ENCODE measurements at regions not wholly inside any gene's neighbourhood (a gene's known extent, or its start where the extent isn't known, plus 50 kb on each side); places are given as distances from the start of the nearest gene placed in this dataset.

- Histone ChIP-seq H3K9me3 (ENCODE audit: control insufficient read depth in 4 of 4, low read length in 3 of 4) (no peaks in the 10 kb centered on the region), H3K4me3 (ENCODE audit: low read depth in 1 of 3, low read length in 3 of 3) (no peak overlapping the region), H3K27me3 (ENCODE audit: control insufficient read depth in 4 of 4, insufficient read depth in 4 of 4, low read length in 3 of 4) (no peaks in the 10 kb centered on the region), H3K27ac (ENCODE audit: low read depth in 1 of 2, low read length in 2 of 2) (no peak overlapping the region), H3K4me1 (ENCODE audit: control insufficient read depth in 4 of 4, insufficient read depth in 4 of 4, low read length in 3 of 4) (no peaks in the 10 kb centered on the region), H3K9ac (ENCODE audit: low read depth in 1 of 2, low read length in 2 of 2) (no peak overlapping the region), H3K36me3 (ENCODE audit: control insufficient read depth in 4 of 4, insufficient read depth in 3 of 4, low read depth in 1 of 4, low read length in 3 of 4) (no peaks in the 10 kb centered on the region)
- WGBS: 94% methylated on average over 5 of the region's 5 CpGs
- TF ChIP-seq JUND (IDR thresholded peaks at IDR 0.05): no peak
- no peak for TF ChIP-seq RAD21 (IDR thresholded peaks at IDR 0.05)
- no peak for TF ChIP-seq GABPA (IDR thresholded peaks at IDR 0.05 in 1 of 2, conservative IDR thresholded peaks at IDR 0.05 in 1 of 2)
- no peak for TF ChIP-seq MAX (IDR thresholded peaks at IDR 0.05)
- no peak for TF ChIP-seq TAF1 (conservative IDR thresholded peaks at IDR 0.05)
- TF ChIP-seq FOXA1 (IDR thresholded peaks at IDR 0.05): no peak
- no peak for TF ChIP-seq EGR1 (IDR thresholded peaks at IDR 0.05; ENCODE audit: low read depth in 2 of 2)
- TF ChIP-seq HNF4A (conservative IDR thresholded peaks at IDR 0.05): no peak
- no peak for TF ChIP-seq YY1 (IDR thresholded peaks at IDR 0.05)
- no peak for TF ChIP-seq RXRA (IDR thresholded peaks at IDR 0.05)
- DNase-seq (ENCODE audit: low spot score): no peak
Observed at GRCh38 chr1:222979561-222979960, 163.5 kb downstream of the TLR5 start.

- Histone ChIP-seq H3K27ac (ENCODE audit: low read depth in 1 of 2, low read length in 2 of 2) (no peak overlapping the region), H3K36me3 (ENCODE audit: control insufficient read depth in 4 of 4, insufficient read depth in 3 of 4, low read depth in 1 of 4, low read length in 3 of 4) (peaks cover 0 to 2% (median 0%) of the 10 kb centered on the region in 4 donors), H3K9ac (ENCODE audit: low read depth in 1 of 2, low read length in 2 of 2) (no peak overlapping the region), H3K27me3 (ENCODE audit: control insufficient read depth in 4 of 4, insufficient read depth in 4 of 4, low read length in 3 of 4) (no peaks in the 10 kb centered on the region), H3K4me3 (ENCODE audit: low read depth in 1 of 3, low read length in 3 of 3) (no peak overlapping the region), H3K4me1 (ENCODE audit: control insufficient read depth in 4 of 4, insufficient read depth in 4 of 4, low read length in 3 of 4) (peaks cover 0 to 9% (median 5%) of the 10 kb centered on the region in 4 donors), H3K9me3 (ENCODE audit: control insufficient read depth in 4 of 4, low read length in 3 of 4) (no peaks in the 10 kb centered on the region)
- no peak for TF ChIP-seq EGR1 (IDR thresholded peaks at IDR 0.05; ENCODE audit: low read depth in 2 of 2)
- DNase-seq (ENCODE audit: low spot score): no peak
Observed at GRCh38 chr1:222987674-222988076, 155.4 kb downstream of the TLR5 start.

GRCh38 chr1:222989443-222989842, 153.6 kb downstream of the TLR5 start:
- no peaks in the 10 kb centered on the region for H3K27me3 ChIP-seq (ENCODE audit: control insufficient read depth in 4 of 4, insufficient read depth in 4 of 4, low read length in 3 of 4)
- H3K27ac ChIP-seq (ENCODE audit: low read depth in 1 of 2, low read length in 2 of 2): no peak overlapping the region
- peaks cover 0 to 2% (median 0%) of the 10 kb centered on the region in 4 donors for H3K36me3 ChIP-seq (ENCODE audit: control insufficient read depth in 4 of 4, insufficient read depth in 3 of 4, low read depth in 1 of 4, low read length in 3 of 4)
- peaks cover 0 to 9% (median 5%) of the 10 kb centered on the region in 4 donors for H3K4me1 ChIP-seq (ENCODE audit: control insufficient read depth in 4 of 4, insufficient read depth in 4 of 4, low read length in 3 of 4)
- no peak overlapping the region for H3K9ac ChIP-seq (ENCODE audit: low read depth in 1 of 2, low read length in 2 of 2)
- DNase-seq (ENCODE audit: low spot score): no peak
- TF ChIP-seq HNF4A (conservative IDR thresholded peaks at IDR 0.05) (peak in 1 of 2 donors; percentile 28), ATF3 (IDR thresholded peaks at IDR 0.05) (no peak), FOXA1 (IDR thresholded peaks at IDR 0.05) (no peak), NR2F2 (IDR thresholded peaks at IDR 0.05) (no peak), SP1 (IDR thresholded peaks at IDR 0.05) (peak; percentile 36), RXRA (IDR thresholded peaks at IDR 0.05) (peak in 1 of 2 donors; percentile 34), RAD21 (IDR thresholded peaks at IDR 0.05) (peak; percentile 15 to 54), YY1 (IDR thresholded peaks at IDR 0.05) (no peak), GABPA (IDR thresholded peaks at IDR 0.05 in 1 of 2, conservative IDR thresholded peaks at IDR 0.05 in 1 of 2) (no peak), FOXA2 (IDR thresholded peaks at IDR 0.05) (peak; percentile 28), EGR1 (IDR thresholded peaks at IDR 0.05; ENCODE audit: low read depth in 2 of 2) (no peak), MAX (IDR thresholded peaks at IDR 0.05) (no peak), HNF4G (IDR thresholded peaks at IDR 0.05) (no peak), CTCF (IDR thresholded peaks at IDR 0.05; ENCODE audit: low read depth, low read length, missing input control) (no peak), JUND (IDR thresholded peaks at IDR 0.05) (no peak), ZBTB33 (IDR thresholded peaks at IDR 0.05) (no peak), TAF1 (conservative IDR thresholded peaks at IDR 0.05) (no peak), REST (IDR thresholded peaks at IDR 0.05) (no peak)
- H3K4me3 ChIP-seq (ENCODE audit: low read depth in 1 of 3, low read length in 3 of 3): no peak overlapping the region
- no peaks in the 10 kb centered on the region for H3K9me3 ChIP-seq (ENCODE audit: control insufficient read depth in 4 of 4, low read length in 3 of 4)
- 54% methylated on average over 3 of the region's 3 CpGs for WGBS
